HG03159 (cell line): ENCODE measurements at regions not wholly inside any gene's neighbourhood (a gene's known extent, or its start where the extent isn't known, plus 50 kb on each side); places are given as distances from the start of the nearest gene placed in this dataset.

Experiments used
- ATAC-seq: cut with Tn5 transposase; IDR thresholded peaks from one replicate; pipeline ENCODE4 v1.9.1; 2021; ENCODE audit warnings: mild to moderate bottlenecking, moderate library complexity; ENCODE audit not compliant: unreplicated experiment

GRCh38 chr1:184141361-184141880 lies 89.9 kb downstream of the TSEN15 start:
- no peak for ATAC-seq

DNA sequence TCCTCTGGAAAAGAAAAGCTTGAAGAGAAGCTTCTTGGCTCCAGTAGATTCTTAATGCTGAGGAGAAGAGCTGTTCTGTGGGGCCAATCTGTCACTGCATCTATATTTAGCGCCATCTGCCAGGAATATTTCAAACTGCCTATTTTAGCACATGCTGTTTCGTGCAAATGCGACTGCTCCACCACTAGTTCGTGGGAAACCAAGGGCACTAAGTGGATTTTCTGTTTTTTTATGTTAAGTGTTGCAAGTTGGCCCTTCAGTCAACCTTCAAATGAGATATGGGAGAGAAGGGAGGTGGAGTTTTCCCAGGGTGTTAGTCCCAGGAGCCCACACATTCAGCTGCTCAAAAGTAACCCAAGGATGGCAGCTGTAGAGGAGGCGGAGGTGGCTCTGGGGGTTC lies 91.9 kb downstream of the TSEN15 start:
- no peak for ATAC-seq

DNA sequence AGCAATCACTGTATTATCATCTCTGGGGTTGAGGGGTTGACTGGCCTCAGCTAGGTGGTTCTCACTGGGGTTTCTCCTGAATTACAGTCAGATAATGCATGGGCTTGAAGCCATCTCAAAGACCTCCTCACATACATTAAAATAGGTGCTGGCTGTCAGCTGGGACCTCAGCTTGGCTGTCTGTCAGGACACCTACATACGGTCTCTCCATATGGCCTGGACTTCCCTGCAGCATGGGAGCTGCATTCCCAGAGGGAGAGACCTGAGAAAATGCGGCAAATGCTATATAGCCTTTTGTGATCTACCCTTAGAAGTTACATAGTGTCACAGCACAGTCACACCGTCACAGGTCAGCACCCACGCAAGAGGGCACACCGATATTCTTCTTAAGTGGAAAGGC lies 93.6 kb downstream of the TSEN15 start:
- no peak for ATAC-seq

DNA sequence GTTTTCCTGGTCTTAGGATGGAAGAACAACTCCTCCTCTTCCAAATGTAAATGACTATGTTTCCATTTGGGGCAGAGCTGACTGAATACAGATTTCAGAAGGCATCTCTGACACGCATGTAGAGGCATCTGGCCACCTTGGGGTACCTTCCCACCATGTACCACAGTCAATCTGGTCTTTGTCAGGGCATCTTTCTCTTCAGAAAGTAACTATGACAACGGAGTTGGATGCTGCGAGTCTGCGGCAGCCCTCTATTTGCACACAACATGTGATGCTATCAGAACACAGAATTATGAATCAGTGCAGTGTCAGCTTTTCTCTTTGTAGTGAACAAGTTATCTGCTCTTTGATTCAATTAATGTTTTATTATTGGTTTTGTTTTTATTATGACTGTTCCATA lies 94.7 kb downstream of the TSEN15 start:
- ATAC-seq = no peak

GRCh38 chr1:184150776-184151531 lies 99.4 kb downstream of the TSEN15 start:
- ATAC-seq = no peak

GRCh38 chr1:184152434-184152898 lies 100.9 kb downstream of the TSEN15 start:
- no peak for ATAC-seq

- ATAC-seq = no peak
Measured at GRCh38 chr1:184152974-184153373, 101.4 kb downstream of the TSEN15 start.

DNA sequence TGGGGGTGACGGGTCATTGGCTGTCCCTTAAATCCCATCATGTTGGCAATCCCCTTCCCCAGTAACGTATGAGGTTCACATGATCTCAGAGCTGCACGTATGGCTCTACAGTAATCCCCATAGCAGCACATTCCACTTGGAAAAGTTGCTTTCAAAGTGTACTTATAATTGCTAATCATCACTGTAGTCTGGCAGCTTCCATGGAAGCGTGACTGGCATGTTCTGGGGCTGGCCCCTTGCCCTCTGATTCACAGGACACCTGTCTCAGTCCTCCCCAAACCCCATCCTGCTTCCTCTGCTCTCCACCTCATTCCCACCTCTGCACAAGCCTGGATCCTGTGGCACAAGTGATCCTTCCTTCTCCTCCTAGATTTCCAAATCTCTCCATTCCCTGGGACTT lies 102.2 kb downstream of the TSEN15 start:
- ATAC-seq = no peak

GRCh38 chr1:184156521-184157393 lies 105.2 kb downstream of the TSEN15 start:
- ATAC-seq = no peak

GRCh38 chr1:184157394-184157742 lies 105.8 kb downstream of the TSEN15 start:
- no peak for ATAC-seq

GRCh38 chr1:184158896-184159681 lies 107.6 kb downstream of the TSEN15 start:
- no peak for ATAC-seq

- no peak for ATAC-seq
Measured at GRCh38 chr1:184160236-184160635, 108.7 kb downstream of the TSEN15 start.

- no peak for ATAC-seq
Measured at GRCh38 chr1:184161071-184161698, 109.7 kb downstream of the TSEN15 start.

GRCh38 chr1:184162281-184162680 lies 110.8 kb downstream of the TSEN15 start:
- ATAC-seq = no peak

DNA sequence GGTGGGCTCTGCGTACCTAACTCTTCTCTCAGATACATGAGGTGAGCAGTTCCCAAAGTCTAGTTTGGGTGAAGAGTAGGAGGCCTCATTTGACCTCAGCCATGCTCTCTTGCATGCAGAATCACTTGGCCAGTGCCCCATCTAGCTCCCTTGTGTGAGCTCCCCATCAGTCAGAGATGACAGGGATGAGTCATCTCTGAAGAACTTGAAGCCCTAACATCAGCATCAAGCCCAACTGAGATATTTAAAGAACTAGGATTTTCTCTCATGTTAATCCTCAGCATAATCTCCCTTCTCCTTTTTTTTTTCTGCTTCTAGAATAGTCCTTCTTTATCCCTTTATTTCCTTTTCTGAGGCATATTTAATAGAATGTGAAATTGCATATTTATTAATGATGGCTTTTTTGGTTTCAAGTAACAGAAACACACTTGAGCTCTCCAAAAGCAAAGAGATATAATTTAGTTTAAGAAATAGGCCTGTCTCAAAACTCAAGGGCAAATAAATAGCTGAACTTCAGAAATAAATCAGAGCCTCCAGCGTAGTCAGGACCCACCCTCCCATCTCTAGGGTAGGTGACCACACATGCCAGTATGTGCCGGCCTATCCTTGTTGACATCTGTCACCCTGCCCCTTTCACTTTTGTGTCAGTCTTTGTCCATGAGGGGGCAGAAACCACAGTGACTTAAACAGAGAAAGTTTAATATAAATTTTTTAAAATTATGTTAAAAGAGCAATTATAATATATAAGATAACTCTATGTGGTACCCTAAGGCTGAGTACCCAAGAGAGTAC lies 112.3 kb downstream of the TSEN15 start:
- peak; percentile 81 for ATAC-seq

GRCh38 chr1:184164536-184164935 lies 113.0 kb downstream of the TSEN15 start:
- ATAC-seq = no peak

GRCh38 chr1:184166485-184166884 lies 115.0 kb downstream of the TSEN15 start:
- no peak for ATAC-seq

DNA sequence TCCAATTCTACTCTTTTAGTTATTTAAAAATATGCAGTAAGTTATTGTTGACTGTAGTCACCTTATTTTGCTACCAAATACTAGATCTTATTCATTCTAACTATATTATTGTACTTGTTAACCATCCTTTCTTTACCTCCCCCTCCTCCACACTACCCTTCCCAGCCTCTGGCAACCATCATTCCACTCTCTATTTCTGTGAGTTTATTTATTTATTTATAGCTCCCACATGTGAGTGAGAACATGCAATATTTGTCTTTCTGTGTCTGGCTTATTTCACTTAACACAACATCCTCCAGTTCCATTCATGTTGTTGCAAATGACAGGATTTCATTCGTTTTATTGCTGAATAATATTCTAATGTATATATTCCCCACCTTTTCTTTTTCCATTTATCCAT lies 115.8 kb downstream of the TSEN15 start:
- no peak for ATAC-seq

DNA sequence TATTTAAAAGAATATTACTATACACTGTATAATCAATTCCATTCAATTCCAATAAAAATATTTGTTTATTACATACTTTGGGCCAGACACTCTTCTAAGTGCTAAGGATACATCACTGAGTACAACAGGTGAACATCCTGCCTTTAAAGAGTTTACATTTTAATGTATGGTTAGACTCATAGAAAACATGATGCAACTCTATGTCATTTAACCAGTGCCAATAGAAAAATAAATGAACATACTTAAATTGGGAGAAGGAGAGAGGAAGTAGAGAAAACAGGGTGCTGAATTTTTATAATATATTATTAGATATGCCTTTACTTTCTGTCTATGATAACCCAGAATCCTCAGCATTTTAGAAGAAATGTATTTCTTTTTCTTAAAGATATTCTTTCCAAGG lies 119.2 kb downstream of the TSEN15 start:
- ATAC-seq = no peak

GRCh38 chr1:184176058-184176457 lies 124.5 kb downstream of the TSEN15 start:
- no peak for ATAC-seq
